ENCODE measurements at regions not wholly inside any gene's neighbourhood (a gene's known extent, or its start where the extent isn't known, plus 50 kb on each side); places are given as distances from the start of the nearest gene placed in this dataset.

DNA sequence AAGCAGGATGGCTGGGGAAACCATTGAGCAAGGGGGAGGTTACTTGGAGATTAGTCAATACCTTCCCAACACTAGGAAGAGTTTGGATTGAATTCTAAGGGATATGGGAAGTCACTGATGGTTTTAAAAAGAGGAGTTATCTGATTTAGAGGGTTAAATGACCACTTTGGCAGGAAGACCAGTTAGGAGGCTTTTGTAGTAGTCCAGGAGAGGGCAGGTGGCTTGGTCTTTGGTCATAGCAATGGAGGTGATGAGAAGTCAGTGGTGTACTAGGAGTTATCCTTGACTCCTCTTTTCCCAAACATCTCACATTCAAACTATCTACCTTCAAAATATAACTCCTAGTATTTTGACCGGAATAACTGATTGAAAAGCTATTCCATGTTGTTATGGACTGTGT is 644.1 kb downstream of the UTRN start:
- no peak for TF ChIP-seq FIP1L1 (IDR thresholded peaks at IDR 0.05; ENCODE audit: borderline replicate concordance, insufficient read depth, low read depth, low read length)
- TF ChIP-seq, protein P1, sequence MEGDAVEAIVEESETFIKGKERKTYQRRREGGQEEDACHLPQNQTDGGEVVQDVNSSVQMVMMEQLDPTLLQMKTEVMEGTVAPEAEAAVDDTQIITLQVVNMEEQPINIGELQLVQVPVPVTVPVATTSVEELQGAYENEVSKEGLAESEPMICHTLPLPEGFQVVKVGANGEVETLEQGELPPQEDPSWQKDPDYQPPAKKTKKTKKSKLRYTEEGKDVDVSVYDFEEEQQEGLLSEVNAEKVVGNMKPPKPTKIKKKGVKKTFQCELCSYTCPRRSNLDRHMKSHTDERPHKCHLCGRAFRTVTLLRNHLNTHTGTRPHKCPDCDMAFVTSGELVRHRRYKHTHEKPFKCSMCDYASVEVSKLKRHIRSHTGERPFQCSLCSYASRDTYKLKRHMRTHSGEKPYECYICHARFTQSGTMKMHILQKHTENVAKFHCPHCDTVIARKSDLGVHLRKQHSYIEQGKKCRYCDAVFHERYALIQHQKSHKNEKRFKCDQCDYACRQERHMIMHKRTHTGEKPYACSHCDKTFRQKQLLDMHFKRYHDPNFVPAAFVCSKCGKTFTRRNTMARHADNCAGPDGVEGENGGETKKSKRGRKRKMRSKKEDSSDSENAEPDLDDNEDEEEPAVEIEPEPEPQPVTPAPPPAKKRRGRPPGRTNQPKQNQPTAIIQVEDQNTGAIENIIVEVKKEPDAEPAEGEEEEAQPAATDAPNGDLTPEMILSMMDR (CRISPR knock-in tag; IDR thresholded peaks at IDR 0.05) = no peak
- no peak for TF ChIP-seq ZNF232 (CRISPR knock-in tag; IDR thresholded peaks at IDR 0.05; ENCODE audit: borderline replicate concordance)
- TF ChIP-seq CHD4 (IDR thresholded peaks at IDR 0.05; ENCODE audit: borderline replicate concordance, low read length) = no peak
- TF ChIP-seq, protein P2, sequence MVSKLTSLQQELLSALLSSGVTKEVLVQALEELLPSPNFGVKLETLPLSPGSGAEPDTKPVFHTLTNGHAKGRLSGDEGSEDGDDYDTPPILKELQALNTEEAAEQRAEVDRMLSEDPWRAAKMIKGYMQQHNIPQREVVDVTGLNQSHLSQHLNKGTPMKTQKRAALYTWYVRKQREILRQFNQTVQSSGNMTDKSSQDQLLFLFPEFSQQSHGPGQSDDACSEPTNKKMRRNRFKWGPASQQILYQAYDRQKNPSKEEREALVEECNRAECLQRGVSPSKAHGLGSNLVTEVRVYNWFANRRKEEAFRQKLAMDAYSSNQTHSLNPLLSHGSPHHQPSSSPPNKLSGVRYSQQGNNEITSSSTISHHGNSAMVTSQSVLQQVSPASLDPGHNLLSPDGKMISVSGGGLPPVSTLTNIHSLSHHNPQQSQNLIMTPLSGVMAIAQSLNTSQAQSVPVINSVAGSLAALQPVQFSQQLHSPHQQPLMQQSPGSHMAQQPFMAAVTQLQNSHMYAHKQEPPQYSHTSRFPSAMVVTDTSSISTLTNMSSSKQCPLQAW (CRISPR knock-in tag; IDR thresholded peaks at IDR 0.05) = no peak
- TF ChIP-seq EZH2 (conservative IDR thresholded peaks at IDR 0.05; ENCODE audit: low read depth, low read length) = no peak
- TF ChIP-seq, protein P3, sequence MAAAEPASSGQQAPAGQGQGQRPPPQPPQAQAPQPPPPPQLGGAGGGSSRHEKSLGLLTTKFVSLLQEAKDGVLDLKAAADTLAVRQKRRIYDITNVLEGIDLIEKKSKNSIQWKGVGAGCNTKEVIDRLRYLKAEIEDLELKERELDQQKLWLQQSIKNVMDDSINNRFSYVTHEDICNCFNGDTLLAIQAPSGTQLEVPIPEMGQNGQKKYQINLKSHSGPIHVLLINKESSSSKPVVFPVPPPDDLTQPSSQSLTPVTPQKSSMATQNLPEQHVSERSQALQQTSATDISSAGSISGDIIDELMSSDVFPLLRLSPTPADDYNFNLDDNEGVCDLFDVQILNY (CRISPR knock-in tag; conservative IDR thresholded peaks at IDR 0.05) = no peak
- no peak for TF ChIP-seq ATF1 (CRISPR knock-in tag; IDR thresholded peaks at IDR 0.05)
- TF ChIP-seq, protein P4, sequence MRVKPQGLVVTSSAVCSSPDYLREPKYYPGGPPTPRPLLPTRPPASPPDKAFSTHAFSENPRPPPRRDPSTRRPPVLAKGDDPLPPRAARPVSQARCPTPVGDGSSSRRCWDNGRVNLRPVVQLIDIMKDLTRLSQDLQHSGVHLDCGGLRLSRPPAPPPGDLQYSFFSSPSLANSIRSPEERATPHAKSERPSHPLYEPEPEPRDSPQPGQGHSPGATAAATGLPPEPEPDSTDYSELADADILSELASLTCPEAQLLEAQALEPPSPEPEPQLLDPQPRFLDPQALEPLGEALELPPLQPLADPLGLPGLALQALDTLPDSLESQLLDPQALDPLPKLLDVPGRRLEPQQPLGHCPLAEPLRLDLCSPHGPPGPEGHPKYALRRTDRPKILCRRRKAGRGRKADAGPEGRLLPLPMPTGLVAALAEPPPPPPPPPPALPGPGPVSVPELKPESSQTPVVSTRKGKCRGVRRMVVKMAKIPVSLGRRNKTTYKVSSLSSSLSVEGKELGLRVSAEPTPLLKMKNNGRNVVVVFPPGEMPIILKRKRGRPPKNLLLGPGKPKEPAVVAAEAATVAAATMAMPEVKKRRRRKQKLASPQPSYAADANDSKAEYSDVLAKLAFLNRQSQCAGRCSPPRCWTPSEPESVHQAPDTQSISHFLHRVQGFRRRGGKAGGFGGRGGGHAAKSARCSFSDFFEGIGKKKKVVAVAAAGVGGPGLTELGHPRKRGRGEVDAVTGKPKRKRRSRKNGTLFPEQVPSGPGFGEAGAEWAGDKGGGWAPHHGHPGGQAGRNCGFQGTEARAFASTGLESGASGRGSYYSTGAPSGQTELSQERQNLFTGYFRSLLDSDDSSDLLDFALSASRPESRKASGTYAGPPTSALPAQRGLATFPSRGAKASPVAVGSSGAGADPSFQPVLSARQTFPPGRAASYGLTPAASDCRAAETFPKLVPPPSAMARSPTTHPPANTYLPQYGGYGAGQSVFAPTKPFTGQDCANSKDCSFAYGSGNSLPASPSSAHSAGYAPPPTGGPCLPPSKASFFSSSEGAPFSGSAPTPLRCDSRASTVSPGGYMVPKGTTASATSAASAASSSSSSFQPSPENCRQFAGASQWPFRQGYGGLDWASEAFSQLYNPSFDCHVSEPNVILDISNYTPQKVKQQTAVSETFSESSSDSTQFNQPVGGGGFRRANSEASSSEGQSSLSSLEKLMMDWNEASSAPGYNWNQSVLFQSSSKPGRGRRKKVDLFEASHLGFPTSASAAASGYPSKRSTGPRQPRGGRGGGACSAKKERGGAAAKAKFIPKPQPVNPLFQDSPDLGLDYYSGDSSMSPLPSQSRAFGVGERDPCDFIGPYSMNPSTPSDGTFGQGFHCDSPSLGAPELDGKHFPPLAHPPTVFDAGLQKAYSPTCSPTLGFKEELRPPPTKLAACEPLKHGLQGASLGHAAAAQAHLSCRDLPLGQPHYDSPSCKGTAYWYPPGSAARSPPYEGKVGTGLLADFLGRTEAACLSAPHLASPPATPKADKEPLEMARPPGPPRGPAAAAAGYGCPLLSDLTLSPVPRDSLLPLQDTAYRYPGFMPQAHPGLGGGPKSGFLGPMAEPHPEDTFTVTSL (CRISPR knock-in tag; IDR thresholded peaks at IDR 0.05; ENCODE audit: borderline replicate concordance) = no peak
- no peak for TF ChIP-seq ZIK1 (CRISPR knock-in tag; IDR thresholded peaks at IDR 0.05; ENCODE audit: borderline replicate concordance, low read depth)

Data from HepG2 (cell line).